Panc1 (cell line): ENCODE measurements at regions not wholly inside any gene's neighbourhood (a gene's known extent, or its start where the extent isn't known, plus 50 kb on each side); places are given as distances from the start of the nearest gene placed in this dataset.

Experiments used
- ATAC-seq: fragments of 200-7000 bp; cut with Tn5 transposase; 2 replicates; pipeline ENCODE4 v1.9.1; 2020; ENCODE audit warnings: mild to moderate bottlenecking, moderate library complexity
- BruUV-seq: library from RNA; stranded (reverse); fragments of 400-500 nt; replicated peaks from 2 replicates; lab custom pipeline; 2021; lab: Mats Ljungman, UMichigan
- CTCF ChIA-PET: fragments of 300-600 bp; sonication (Branson Sonifier 250); formaldehyde crosslinking; loops from one replicate; lab custom pipeline; 2022; ENCODE audit warnings: antibody characterized with exemption; lab: Charles Lee
- POLR2A ChIA-PET: fragments of 300-600 bp; sonication (Branson Sonifier 250); formaldehyde crosslinking; loops from one replicate; lab custom pipeline; 2022; ENCODE audit warnings: antibody characterized with exemption; lab: Charles Lee
- DNase-seq: peaks from one replicate; pipeline ENCODE4 v3.0.0-alpha.2; 2010; ENCODE audit warnings: low read depth, low spot score
- H3K27ac ChIP-seq: 2 replicates; pipeline ENCODE4 v1.5.1; 2011; ENCODE audit warnings: mild to moderate bottlenecking, low read length, inconsistent platforms
- H3K27me3 ChIP-seq: fragments of 200-500 bp; sonication (Bioruptor generic); 2 replicates; pipeline ENCODE4 v1.6.0; 2014; ENCODE audit warnings: low read length, inconsistent platforms; ENCODE audit not compliant: control insufficient read depth, insufficient read depth
- H3K36me3 ChIP-seq: fragments of 200-500 bp; sonication (Bioruptor generic); 2 replicates; pipeline ENCODE4 v1.5.1; 2014; ENCODE audit warnings: inconsistent platforms, mild to moderate bottlenecking, low read length, moderate library complexity; ENCODE audit not compliant: control insufficient read depth, insufficient read depth
- H3K4me1 ChIP-seq: 2 replicates; pipeline ENCODE4 v1.5.1; 2011; ENCODE audit warnings: inconsistent platforms, mild to moderate bottlenecking, low read length, moderate library complexity; ENCODE audit not compliant: control insufficient read depth, insufficient read depth
- H3K4me3 ChIP-seq, 2 experiments: 2 replicates each; pipeline ENCODE4 v1.5.1; 2011 to 2012; ENCODE audit warnings: low read depth in 2 of 2, low read length in 2 of 2, mild to moderate bottlenecking in 2 of 2, inconsistent platforms in 1 of 2, moderate library complexity in 1 of 2
- H3K9me3 ChIP-seq: fragments of 200-500 bp; sonication (Bioruptor generic); 2 replicates; pipeline ENCODE4 v1.5.1; 2014; ENCODE audit warnings: low read depth, mild to moderate bottlenecking, inconsistent platforms, low read length, moderate library complexity; ENCODE audit not compliant: control insufficient read depth, insufficient read depth
- POLR2AphosphoS5 ChIP-seq: IDR thresholded peaks from 2 replicates; pipeline ENCODE4 v1.6.1; 2012; ENCODE audit warnings: mild to moderate bottlenecking, low read depth, low read length, moderate library complexity
- SIN3A ChIP-seq: IDR thresholded peaks from 2 replicates; pipeline ENCODE4 v1.6.1; 2012; ENCODE audit warnings: low read depth, mild to moderate bottlenecking, low read length, moderate library complexity, borderline replicate concordance; ENCODE audit not compliant: insufficient read depth
- TCF7L2 ChIP-seq: IDR thresholded peaks from 2 replicates; pipeline ENCODE4 v1.6.1; 2011; ENCODE audit warnings: mild to moderate bottlenecking, low read depth, low read length, inconsistent platforms
- in situ Hi-C: cut with HindIII; loops from 2 replicates; pipeline ENCODE4 v1.10.0; 2016; ENCODE audit warnings: low sequenced_read_pairs, low pct_unique_long_range_greater_than_20kb
- intact Hi-C: fragments of 100-400 bp; cut with micrococcal nuclease; formaldehyde crosslinking; loops from one replicate; pipeline ENCODE4 v1.10.0; 2022; ENCODE audit not compliant: unreplicated experiment
- TF ChIP-seq, protein P1 (sequence below): fragments of 450-650 bp; IDR thresholded peaks from 2 replicates; pipeline ENCODE4 v1.5.1; 2017; ENCODE audit warnings: mild to moderate bottlenecking
- TF ChIP-seq, protein P2 (sequence below), 2 experiments: IDR thresholded peaks; 2 replicates each; pipeline ENCODE4 v1.6.1; 2011 to 2012; ENCODE audit warnings: low read depth in 2 of 2, control low read depth in 1 of 2, low read length in 1 of 2, mild to moderate bottlenecking in 1 of 2, moderate library complexity in 1 of 2; ENCODE audit not compliant: insufficient read depth in 1 of 2

DNA sequence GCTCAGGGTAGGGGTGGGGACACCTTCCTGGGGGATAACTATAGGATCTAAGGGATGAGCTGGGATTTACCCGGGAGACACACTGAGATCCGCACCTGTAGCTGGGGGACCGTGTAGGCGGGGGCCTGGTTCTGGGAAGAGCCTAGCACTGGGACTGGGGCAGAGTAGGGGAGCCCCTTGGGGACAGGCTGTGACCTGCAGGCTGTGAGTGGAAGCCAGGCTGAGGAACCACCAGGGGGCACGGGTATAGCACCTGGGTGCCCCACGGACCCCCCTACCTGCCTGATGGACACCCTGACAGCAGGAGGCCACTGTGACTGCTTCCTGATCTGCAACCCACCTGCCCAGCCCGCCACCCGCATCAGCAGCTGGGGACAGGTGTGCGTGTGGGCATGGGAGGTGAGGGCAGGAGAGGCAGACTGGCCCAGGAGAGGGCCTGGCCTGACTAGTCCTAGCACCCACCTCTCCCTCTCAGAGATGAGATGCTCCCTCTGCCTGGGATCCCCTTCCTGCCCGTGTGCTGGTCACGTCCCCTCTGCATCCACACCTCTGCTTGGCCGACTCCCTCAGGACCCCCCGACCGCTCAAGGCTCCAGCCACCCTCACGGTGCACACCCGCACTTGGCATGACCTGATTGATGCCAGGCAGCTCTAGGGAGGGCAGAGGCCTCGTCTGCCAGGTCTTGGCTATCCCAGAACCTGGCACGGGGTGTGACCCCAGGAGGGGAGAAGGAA is 94.2 kb upstream of the NKX1-1 start:
- intact Hi-C loops = no loop called here
- no peaks in the 10 kb centered on the region for H3K36me3 ChIP-seq
- DNase-seq = no peak
- no peaks in the 10 kb centered on the region for H3K9me3 ChIP-seq
- TF ChIP-seq, protein P1, sequence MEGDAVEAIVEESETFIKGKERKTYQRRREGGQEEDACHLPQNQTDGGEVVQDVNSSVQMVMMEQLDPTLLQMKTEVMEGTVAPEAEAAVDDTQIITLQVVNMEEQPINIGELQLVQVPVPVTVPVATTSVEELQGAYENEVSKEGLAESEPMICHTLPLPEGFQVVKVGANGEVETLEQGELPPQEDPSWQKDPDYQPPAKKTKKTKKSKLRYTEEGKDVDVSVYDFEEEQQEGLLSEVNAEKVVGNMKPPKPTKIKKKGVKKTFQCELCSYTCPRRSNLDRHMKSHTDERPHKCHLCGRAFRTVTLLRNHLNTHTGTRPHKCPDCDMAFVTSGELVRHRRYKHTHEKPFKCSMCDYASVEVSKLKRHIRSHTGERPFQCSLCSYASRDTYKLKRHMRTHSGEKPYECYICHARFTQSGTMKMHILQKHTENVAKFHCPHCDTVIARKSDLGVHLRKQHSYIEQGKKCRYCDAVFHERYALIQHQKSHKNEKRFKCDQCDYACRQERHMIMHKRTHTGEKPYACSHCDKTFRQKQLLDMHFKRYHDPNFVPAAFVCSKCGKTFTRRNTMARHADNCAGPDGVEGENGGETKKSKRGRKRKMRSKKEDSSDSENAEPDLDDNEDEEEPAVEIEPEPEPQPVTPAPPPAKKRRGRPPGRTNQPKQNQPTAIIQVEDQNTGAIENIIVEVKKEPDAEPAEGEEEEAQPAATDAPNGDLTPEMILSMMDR = no peak
- TF ChIP-seq TCF7L2 (no peak), SIN3A (no peak), POLR2AphosphoS5 (no peak)
- TF ChIP-seq, protein P2, sequence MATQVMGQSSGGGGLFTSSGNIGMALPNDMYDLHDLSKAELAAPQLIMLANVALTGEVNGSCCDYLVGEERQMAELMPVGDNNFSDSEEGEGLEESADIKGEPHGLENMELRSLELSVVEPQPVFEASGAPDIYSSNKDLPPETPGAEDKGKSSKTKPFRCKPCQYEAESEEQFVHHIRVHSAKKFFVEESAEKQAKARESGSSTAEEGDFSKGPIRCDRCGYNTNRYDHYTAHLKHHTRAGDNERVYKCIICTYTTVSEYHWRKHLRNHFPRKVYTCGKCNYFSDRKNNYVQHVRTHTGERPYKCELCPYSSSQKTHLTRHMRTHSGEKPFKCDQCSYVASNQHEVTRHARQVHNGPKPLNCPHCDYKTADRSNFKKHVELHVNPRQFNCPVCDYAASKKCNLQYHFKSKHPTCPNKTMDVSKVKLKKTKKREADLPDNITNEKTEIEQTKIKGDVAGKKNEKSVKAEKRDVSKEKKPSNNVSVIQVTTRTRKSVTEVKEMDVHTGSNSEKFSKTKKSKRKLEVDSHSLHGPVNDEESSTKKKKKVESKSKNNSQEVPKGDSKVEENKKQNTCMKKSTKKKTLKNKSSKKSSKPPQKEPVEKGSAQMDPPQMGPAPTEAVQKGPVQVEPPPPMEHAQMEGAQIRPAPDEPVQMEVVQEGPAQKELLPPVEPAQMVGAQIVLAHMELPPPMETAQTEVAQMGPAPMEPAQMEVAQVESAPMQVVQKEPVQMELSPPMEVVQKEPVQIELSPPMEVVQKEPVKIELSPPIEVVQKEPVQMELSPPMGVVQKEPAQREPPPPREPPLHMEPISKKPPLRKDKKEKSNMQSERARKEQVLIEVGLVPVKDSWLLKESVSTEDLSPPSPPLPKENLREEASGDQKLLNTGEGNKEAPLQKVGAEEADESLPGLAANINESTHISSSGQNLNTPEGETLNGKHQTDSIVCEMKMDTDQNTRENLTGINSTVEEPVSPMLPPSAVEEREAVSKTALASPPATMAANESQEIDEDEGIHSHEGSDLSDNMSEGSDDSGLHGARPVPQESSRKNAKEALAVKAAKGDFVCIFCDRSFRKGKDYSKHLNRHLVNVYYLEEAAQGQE (IDR thresholded peaks at IDR 0.05; ENCODE audit: insufficient read depth in 1 of 2, low read depth in 2 of 2, low read length in 1 of 2) = no peak
- ChIA-PET CTCF (no interaction called here), POLR2A (interaction anchor here (0.6 kb wide), 2 partner anchors 51 to 919 kb away, joined by 3 read pairs; no protein-coding TSS in a partner anchor)
- BruUV-seq = no TSS peak
- no peak overlapping the region for H3K4me3 ChIP-seq
- no peaks in the 10 kb centered on the region for H3K4me1 ChIP-seq
- H3K27ac ChIP-seq = no peak overlapping the region
- in situ Hi-C loops = no loop called here
- ATAC-seq = peak; percentile 63; the same call in 1 of the 2 replicates
- no peaks in the 10 kb centered on the region for H3K27me3 ChIP-seq

DNA sequence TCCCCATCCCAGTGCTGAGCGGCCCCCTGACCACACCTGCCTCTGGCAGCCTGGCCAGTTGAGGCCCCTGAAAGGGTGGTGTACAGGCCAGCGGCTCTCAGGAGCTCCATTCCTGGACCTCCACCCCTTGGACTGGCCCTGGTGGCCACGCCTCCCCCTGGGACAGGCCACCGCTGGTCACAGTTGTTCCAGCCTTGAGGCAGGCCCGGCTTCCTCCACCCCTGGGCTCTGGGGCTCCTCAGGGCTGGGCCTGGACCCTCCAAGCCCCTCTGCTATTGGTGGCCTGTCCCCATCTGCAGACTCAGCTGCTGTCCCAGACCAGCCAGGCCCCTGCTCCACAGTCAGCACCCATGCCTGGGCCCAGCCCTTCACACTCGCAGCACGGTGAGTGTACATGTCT is 93.2 kb upstream of the NKX1-1 start:
- ATAC-seq (no peak), DNase-seq (no peak)
- Histone ChIP-seq H3K9me3 (no peaks in the 10 kb centered on the region), H3K27ac (no peak overlapping the region), H3K27me3 (no peaks in the 10 kb centered on the region), H3K4me3 (no peak overlapping the region), H3K4me1 (no peaks in the 10 kb centered on the region), H3K36me3 (no peaks in the 10 kb centered on the region)
- TF ChIP-seq, protein P1 = no peak
- TF ChIP-seq SIN3A (no peak), POLR2AphosphoS5 (no peak), TCF7L2 (no peak)
- TF ChIP-seq, protein P2 (IDR thresholded peaks at IDR 0.05; ENCODE audit: insufficient read depth in 1 of 2, low read depth in 2 of 2, low read length in 1 of 2) = no peak
- intact Hi-C loops = no loop called here
- ChIA-PET CTCF (no interaction called here), POLR2A (interaction anchor here (0.6 kb wide), 1 partner anchor 50 kb away, joined by 3 read pairs; no protein-coding TSS in a partner anchor)
- in situ Hi-C loops = no loop called here
- no TSS peak for BruUV-seq
